Activated CD8-positive, alpha-beta memory T cell treated with anti-CD3 and anti-CD28 coated beads, Interleukin-2, amount 10 ng/mL, durations not matched to agents 7 days and 5 days (primary cell): ENCODE measurements at regions not wholly inside any gene's neighbourhood (a gene's known extent, or its start where the extent isn't known, plus 50 kb on each side); places are given as distances from the start of the nearest gene placed in this dataset.

Source experiments
- ATAC-seq: fragments of 150-1000 bp; cut with Tn5 transposase; one replicate; pipeline ENCODE4 v1.10.0; 2021; ENCODE audit warnings: moderate library complexity
- CTCF ChIA-PET: fragments of 350-600 bp; sonication (Branson Sonifier 250); formaldehyde crosslinking; loops from one replicate; lab custom pipeline; 2021; ENCODE audit warnings: antibody characterized with exemption; lab: Charles Lee
- DNase-seq: peaks from one replicate; pipeline ENCODE4 v3.0.0-alpha.2; 2020
- H3K27ac Mint-ChIP-seq: one replicate; pipeline ENCODE4 v1.8.0; 2021; ENCODE audit warnings: mild to moderate bottlenecking, mixed read lengths
- H3K27me3 Mint-ChIP-seq: one replicate; pipeline ENCODE4 v1.8.0; 2021; ENCODE audit warnings: mixed read lengths
- H3K36me3 Mint-ChIP-seq: one replicate; pipeline ENCODE4 v1.8.0; 2021; ENCODE audit warnings: mild to moderate bottlenecking, mixed read lengths
- H3K4me1 Mint-ChIP-seq: one replicate; pipeline ENCODE4 v1.8.0; 2021; ENCODE audit warnings: mixed read lengths
- H3K4me3 Mint-ChIP-seq: one replicate; pipeline ENCODE4 v1.8.0; 2021; ENCODE audit warnings: mild to moderate bottlenecking, moderate library complexity, mixed read lengths
- H3K9me3 Mint-ChIP-seq: one replicate; pipeline ENCODE4 v1.8.0; 2022; ENCODE audit warnings: low read depth, mixed read lengths

DNA sequence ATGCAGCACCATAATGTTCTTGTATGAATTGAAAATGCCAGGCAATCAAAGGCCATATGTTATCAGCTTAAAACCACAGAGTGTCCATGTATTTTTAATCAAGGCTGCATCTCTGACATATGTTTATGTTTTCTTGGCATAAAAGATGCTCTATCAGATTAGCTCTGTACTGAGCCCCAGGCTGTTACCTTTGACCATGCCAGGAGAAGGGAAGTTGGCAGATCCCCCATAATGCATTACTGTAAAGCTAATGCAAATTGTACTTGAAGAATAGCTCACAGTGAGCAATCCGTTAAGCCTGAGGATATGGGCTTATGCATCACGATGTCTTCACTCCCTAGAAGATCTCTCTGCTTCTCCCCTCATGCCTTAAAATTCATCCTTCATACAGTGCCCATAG lies 414.4 kb downstream of the BRINP1 start:
- Mint-ChIP-seq H3K27ac (no peak overlapping the region), H3K9me3 (peaks cover 5% of the 10 kb centered on the region), H3K4me1 (no peaks in the 10 kb centered on the region), H3K36me3 (no peaks in the 10 kb centered on the region), H3K27me3 (no peaks in the 10 kb centered on the region), H3K4me3 (no peak overlapping the region)
- DNase-seq (no peak), ATAC-seq (no peak)
- CTCF ChIA-PET = no interaction called here

DNA sequence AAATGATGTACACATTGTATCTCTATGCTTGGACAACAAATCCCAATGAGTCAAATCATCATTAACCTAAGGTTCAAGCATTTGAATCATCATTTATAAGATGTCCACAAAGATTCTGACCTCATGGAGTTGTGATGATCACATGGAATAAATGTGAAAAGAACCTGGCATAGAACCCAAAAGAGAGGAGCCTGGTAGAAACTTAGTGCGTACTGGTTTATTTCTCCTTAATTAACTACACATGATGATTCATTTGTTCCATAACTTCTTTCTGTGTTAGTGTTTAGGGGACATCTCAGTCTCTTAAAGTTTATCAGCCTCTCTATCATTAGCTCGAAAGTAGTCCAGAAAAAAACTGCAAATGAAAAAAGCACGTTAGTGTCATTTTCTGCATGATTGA lies 411.6 kb downstream of the BRINP1 start:
- Mint-ChIP-seq H3K9me3 (peaks cover 2% of the 10 kb centered on the region), H3K36me3 (no peaks in the 10 kb centered on the region), H3K4me3 (no peak overlapping the region), H3K27me3 (no peaks in the 10 kb centered on the region), H3K27ac (no peak overlapping the region), H3K4me1 (no peaks in the 10 kb centered on the region)
- CTCF ChIA-PET = no interaction called here
- no peak for ATAC-seq
- no peak for DNase-seq

DNA sequence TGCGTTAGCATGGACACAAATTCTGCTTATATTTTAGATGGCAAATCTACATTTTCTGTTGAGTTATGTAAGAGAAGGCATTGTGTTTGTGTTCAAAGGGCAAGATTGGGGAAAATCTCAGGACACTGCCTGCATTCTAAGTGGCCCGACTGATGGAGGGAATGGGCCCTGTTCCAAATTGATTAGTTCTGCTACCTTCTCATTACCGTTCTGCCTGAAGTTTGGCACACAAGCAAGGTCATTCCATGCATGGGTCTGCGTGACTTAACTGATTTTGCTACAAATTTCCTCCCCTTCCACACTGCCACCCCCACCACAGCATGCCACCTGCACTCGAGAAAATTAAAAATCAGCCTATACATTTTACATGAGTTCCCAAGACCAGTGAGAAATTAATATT lies 409.9 kb downstream of the BRINP1 start:
- peaks cover 8% of the 10 kb centered on the region for H3K9me3 Mint-ChIP-seq
- DNase-seq (no peak), ATAC-seq (no peak)
- H3K27ac Mint-ChIP-seq = no peak overlapping the region
- no peaks in the 10 kb centered on the region for H3K36me3 Mint-ChIP-seq
- CTCF ChIA-PET = no interaction called here
- H3K4me1 Mint-ChIP-seq = no peaks in the 10 kb centered on the region
- no peaks in the 10 kb centered on the region for H3K27me3 Mint-ChIP-seq
- no peak overlapping the region for H3K4me3 Mint-ChIP-seq

DNA sequence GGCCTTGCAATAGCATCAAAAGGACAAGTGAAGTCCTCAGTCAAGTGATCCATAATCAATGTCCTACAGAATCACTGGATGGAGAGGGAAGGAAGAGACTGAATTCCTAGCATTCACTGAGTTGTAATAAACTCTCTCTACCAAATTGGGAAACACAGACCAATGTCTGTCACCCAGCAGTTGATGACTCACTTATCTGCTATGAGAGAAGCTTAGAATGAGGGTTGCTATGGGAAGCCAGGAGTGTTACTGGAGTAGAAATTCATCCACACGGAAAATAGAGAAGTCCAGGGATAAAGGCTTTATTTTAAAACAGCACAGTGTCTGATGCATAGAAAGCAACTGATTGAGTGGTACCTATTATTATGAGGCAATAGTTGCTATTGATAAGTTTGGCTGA lies 407.4 kb downstream of the BRINP1 start:
- Mint-ChIP-seq H3K27ac (no peak overlapping the region), H3K4me3 (no peak overlapping the region), H3K4me1 (no peaks in the 10 kb centered on the region), H3K36me3 (no peaks in the 10 kb centered on the region), H3K27me3 (no peaks in the 10 kb centered on the region), H3K9me3 (peaks cover 9% of the 10 kb centered on the region)
- DNase-seq (no peak), ATAC-seq (no peak)
- CTCF ChIA-PET = no interaction called here

DNA sequence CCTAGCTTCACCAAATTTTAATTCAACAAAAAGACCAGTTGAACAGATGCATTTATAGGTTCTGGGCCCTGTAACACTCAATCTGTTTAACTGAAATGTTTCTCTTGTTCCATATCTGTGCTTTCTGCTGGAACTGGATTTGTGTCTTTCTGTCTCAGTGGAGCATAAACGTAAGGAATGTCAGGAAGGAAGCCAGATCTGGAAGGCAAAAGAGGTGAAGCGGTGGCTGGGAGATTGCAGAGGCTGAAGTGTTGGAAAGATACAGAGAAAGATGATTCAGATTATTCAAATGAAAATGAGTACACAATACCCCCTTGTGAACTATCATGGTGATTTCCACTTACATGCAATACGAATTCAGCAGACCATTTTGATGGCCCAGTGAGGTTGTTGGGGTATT lies 406.8 kb downstream of the BRINP1 start:
- no peak for DNase-seq
- no peaks in the 10 kb centered on the region for H3K36me3 Mint-ChIP-seq
- H3K9me3 Mint-ChIP-seq = peaks cover 9% of the 10 kb centered on the region
- H3K27me3 Mint-ChIP-seq = no peaks in the 10 kb centered on the region
- no peak overlapping the region for H3K4me3 Mint-ChIP-seq
- CTCF ChIA-PET = no interaction called here
- no peak for ATAC-seq
- no peaks in the 10 kb centered on the region for H3K4me1 Mint-ChIP-seq
- no peak overlapping the region for H3K27ac Mint-ChIP-seq

DNA sequence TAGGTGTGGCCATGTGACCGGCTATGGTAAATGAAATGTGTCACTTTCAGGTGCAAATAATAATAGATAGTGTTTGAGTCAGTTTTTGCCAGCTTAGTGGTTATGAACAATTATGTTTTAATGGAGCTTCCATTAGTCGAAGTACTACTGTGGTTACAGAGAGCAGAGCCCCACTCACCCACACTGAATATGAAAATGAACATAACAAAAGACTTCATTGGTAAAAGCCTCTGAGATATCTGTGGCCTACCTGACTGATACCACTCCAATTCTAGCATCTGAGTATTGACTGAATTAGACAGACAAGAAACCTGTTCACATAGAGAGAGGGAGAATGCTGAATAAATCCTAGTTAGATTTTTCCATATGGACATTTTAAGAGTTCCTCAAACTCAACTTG lies 405.6 kb downstream of the BRINP1 start:
- CTCF ChIA-PET = no interaction called here
- Mint-ChIP-seq H3K27me3 (no peaks in the 10 kb centered on the region), H3K9me3 (peaks cover 11% of the 10 kb centered on the region)

DNA sequence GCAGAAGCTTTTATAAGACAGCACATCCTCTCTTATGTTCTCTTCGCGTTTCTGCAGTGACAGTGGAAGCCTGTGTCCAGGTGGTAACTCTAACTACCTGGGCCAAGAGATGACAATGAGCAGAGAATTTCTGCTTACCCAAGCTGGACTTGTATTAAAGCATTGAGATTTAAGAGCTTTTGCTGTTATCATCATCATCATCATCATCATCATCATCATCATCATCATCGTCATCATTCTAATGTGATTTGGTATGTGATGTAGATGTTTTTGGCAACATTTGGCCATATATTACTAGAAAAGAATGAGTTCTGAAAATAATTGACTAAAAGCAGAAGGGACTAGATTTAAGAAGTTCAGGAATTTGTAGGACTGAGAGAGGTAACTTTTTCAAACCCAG lies 401.3 kb downstream of the BRINP1 start:
- DNase-seq = no peak
- no peak for ATAC-seq
- Mint-ChIP-seq H3K36me3 (no peaks in the 10 kb centered on the region), H3K27me3 (no peaks in the 10 kb centered on the region), H3K27ac (no peak overlapping the region), H3K4me3 (no peak overlapping the region), H3K9me3 (peaks cover 12% of the 10 kb centered on the region), H3K4me1 (no peaks in the 10 kb centered on the region)
- CTCF ChIA-PET = no interaction called here

More for the DNA sequence above, 405.6 kb downstream of the BRINP1 start:
- Mint-ChIP-seq H3K4me1 (no peaks in the 10 kb centered on the region), H3K27ac (no peak overlapping the region), H3K4me3 (no peak overlapping the region), H3K36me3 (no peaks in the 10 kb centered on the region)
- ATAC-seq = no peak
- no peak for DNase-seq

DNA sequence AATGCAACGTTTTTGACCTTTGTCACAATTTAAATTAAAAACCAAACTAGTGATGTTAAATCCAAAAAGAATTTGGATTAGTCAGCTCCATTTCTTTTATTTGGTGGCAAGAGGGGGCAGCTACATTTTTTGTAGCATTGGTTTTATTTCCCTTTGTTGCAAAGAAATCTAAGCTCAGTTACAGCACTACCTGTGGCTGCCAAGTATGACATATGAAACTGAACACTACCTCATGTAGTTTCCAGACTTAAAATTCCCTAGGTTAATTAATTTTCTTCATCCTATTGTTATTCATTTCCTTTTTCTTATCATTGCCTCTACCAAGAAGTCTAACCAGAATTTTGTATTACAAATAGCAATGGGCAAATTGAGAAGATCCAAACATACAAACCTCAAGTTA lies 393.5 kb downstream of the BRINP1 start:
- CTCF ChIA-PET = no interaction called here
- peaks cover 2% of the 10 kb centered on the region for H3K9me3 Mint-ChIP-seq
- H3K4me1 Mint-ChIP-seq = no peaks in the 10 kb centered on the region
- H3K4me3 Mint-ChIP-seq = no peak overlapping the region
- H3K27ac Mint-ChIP-seq = no peak overlapping the region
- H3K36me3 Mint-ChIP-seq = no peaks in the 10 kb centered on the region
- H3K27me3 Mint-ChIP-seq = no peaks in the 10 kb centered on the region
- DNase-seq = no peak
- ATAC-seq = no peak

DNA sequence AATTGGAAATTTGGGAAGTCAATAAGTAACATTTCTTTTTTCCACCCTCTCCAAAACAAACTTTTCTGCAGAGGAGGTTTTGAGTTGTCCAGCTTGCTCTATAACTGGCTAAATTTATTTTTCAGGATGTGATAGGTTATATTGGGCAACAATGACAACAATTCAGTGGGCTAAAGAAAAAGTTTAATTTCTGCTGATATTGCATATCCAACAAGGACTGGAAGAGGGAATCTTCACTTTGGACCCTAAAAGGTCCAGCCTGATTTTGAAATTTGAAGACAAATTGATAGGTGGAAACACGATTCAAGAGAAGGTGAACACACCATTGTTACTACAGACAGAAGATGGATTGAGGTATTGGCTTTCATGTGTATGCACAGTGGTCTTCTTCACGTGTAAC lies 393.1 kb downstream of the BRINP1 start:
- H3K36me3 Mint-ChIP-seq = no peaks in the 10 kb centered on the region
- no peak overlapping the region for H3K27ac Mint-ChIP-seq

DNA sequence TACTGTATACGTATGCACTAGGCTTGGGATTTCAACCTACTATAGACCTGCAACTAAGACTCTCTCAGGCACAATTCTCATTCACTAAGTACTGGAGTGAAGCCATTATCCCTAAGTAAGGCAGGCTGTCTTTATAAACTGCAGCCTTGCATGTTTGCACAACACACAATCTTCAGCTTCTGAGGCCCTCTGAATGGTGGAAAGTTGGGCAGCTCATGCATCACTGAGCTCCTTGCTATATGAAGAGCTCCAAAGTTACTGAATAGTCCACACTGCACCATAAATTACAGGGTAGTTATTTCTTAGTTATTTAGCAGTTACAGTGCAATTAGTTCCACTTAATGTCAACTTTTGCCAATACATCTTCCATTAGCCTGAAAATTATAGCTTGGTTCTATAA lies 384.6 kb downstream of the BRINP1 start:
- Mint-ChIP-seq H3K27me3 (no peaks in the 10 kb centered on the region), H3K27ac (no peak overlapping the region), H3K4me3 (no peak overlapping the region), H3K36me3 (no peaks in the 10 kb centered on the region), H3K4me1 (no peaks in the 10 kb centered on the region), H3K9me3 (no peaks in the 10 kb centered on the region)
- CTCF ChIA-PET = no interaction called here
- ATAC-seq (no peak), DNase-seq (no peak)

More for the DNA sequence above, 393.1 kb downstream of the BRINP1 start:
- Mint-ChIP-seq H3K4me3 (no peak overlapping the region), H3K27me3 (no peaks in the 10 kb centered on the region), H3K9me3 (peaks cover 2% of the 10 kb centered on the region), H3K4me1 (no peaks in the 10 kb centered on the region)
- CTCF ChIA-PET = no interaction called here
- DNase-seq = no peak
- ATAC-seq = no peak

DNA sequence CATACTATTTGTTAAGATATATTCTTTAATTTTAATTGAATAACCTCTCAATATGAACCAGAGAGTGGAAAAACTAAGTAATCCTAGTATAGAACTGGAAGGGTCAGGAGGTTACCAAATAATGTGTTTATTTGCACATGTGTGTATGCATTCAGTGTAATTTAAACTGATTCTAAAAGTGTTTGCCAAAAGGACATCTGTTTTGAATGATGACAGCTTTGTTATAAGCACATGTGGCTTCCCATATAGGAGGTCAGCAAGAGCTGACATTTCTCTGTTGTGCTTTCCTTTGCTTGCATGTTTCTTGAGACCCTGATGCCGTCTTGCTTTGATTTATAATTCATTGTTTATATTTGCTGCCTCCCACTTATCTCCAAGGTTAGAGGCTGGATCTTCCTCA lies 383.4 kb downstream of the BRINP1 start:
- no peak overlapping the region for H3K4me3 Mint-ChIP-seq
- ATAC-seq (no peak), DNase-seq (no peak)
- H3K9me3 Mint-ChIP-seq = peaks cover 3% of the 10 kb centered on the region
- CTCF ChIA-PET = no interaction called here
- no peaks in the 10 kb centered on the region for H3K36me3 Mint-ChIP-seq
- H3K27ac Mint-ChIP-seq = no peak overlapping the region
- H3K27me3 Mint-ChIP-seq = no peaks in the 10 kb centered on the region
- H3K4me1 Mint-ChIP-seq = no peaks in the 10 kb centered on the region

DNA sequence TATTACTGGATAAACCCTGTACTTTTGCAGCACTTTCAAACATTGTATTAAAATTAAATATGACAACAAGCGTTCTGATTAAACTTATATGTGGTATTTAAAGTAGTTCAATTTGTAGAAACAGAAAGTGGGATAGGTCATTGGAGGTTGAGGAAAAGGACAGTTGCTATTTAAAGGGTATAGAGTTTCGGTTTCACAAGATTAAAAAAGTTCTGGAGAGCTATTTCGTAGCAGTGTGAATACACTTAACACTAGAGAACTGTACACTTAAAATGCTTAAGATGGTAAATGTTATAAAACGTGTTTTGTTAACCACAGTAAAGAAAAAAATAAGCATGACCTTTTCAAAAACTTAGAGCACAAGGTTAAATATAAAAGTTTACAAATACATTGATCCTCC lies 382.1 kb downstream of the BRINP1 start:
- no peak overlapping the region for H3K4me3 Mint-ChIP-seq
- no peak for DNase-seq
- H3K4me1 Mint-ChIP-seq = no peaks in the 10 kb centered on the region
- CTCF ChIA-PET = no interaction called here
- H3K27me3 Mint-ChIP-seq = no peaks in the 10 kb centered on the region
- peaks cover 3% of the 10 kb centered on the region for H3K9me3 Mint-ChIP-seq
- no peaks in the 10 kb centered on the region for H3K36me3 Mint-ChIP-seq
- no peak overlapping the region for H3K27ac Mint-ChIP-seq
- no peak for ATAC-seq

DNA sequence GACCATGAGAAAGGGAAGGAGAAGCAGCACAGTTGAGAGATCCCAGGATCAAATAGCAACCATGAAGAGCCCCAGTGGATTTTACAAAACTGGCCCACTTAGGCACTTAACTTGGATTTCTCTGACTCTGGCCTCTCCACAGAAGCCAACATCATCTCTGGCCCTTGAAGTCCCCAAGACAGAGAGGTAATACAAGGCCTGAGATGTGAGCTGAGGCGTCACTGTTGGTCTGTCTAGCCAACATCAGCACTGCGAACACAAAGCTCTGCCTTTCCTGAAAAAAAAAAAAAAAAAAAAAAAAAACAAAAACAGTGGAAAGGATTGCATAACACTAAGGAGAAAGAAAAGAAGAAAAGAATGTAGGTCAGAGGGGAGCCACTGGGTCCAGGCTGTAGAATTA lies 378.3 kb downstream of the BRINP1 start:
- CTCF ChIA-PET = no interaction called here
- H3K9me3 Mint-ChIP-seq = peaks cover 3% of the 10 kb centered on the region

DNA sequence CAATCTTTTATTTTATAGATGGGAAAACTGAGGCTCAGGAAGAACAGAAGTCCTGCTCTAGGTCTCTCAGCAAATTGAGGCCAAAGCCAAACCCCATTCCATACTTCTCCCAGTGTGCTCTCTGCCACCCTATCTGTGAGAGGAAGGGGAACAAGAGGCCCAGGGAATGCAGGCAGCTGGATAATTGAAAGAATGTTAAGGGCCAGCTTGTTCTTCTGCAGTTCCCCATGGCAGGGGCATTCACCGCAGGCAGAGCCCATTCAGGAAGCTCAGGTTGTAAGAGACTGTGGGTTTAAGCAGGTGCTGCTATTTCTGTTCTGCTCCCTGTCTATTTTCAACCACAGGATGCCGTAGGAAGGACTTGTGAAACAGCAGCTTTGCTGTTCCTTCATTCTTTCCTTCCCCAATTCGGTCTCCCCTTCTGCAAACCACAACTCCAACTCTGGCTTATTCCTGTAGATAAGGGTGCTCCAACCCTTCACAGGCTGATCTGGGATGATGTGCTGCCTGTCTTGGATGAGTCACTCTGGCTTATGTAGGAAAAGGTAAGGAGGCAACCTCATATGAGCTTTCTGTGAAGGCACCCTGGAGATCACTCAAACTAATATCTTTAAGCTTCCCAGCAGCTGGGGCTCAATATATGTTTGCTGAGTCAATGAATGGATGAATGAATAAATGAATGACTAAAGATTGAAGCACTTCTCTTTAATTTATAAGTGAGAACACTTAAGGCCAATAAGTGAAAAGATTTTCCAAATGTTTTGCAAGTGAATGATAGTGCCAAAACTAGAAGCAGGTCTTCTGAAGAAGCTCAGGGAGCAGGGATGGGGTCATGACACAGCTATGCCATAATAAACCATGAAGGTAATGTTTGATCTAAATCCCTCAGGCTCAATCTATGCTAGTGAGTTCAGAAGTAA lies 377.6 kb downstream of the BRINP1 start:
- no peaks in the 10 kb centered on the region for H3K27me3 Mint-ChIP-seq
- no peaks in the 10 kb centered on the region for H3K4me1 Mint-ChIP-seq
- ATAC-seq = no peak
- H3K36me3 Mint-ChIP-seq = no peaks in the 10 kb centered on the region
- H3K9me3 Mint-ChIP-seq = peaks cover 3% of the 10 kb centered on the region
- no peak overlapping the region for H3K4me3 Mint-ChIP-seq
- H3K27ac Mint-ChIP-seq = no peak overlapping the region
- CTCF ChIA-PET = no interaction called here
- no peak for DNase-seq

More for the DNA sequence above, 378.3 kb downstream of the BRINP1 start:
- no peak for DNase-seq
- ATAC-seq = no peak
- Mint-ChIP-seq H3K4me1 (no peaks in the 10 kb centered on the region), H3K36me3 (no peaks in the 10 kb centered on the region), H3K27me3 (no peaks in the 10 kb centered on the region), H3K27ac (no peak overlapping the region), H3K4me3 (no peak overlapping the region)
